Activated CD4-positive, alpha-beta T cell treated with anti-CD3 and anti-CD28 coated beads for 36 hours (primary cell): ENCODE measurements at regions not wholly inside any gene's neighbourhood (a gene's known extent, or its start where the extent isn't known, plus 50 kb on each side); places are given as distances from the start of the nearest gene placed in this dataset.
"Not testable (repeated sequence)": the region's sequence is repeated elsewhere in the genome, so short reads cannot be mapped to it uniquely, and the experiment has no call there.

Source experiments
- ATAC-seq: fragments of 200-7000 bp; cut with Tn5 transposase; one replicate; pipeline ENCODE4 v1.10.0; 2021; ENCODE audit warnings: mild to moderate bottlenecking, moderate library complexity
- CTCF ChIA-PET: fragments of 350-600 bp; sonication (Branson Sonifier 250); formaldehyde crosslinking; loops from one replicate; lab custom pipeline; 2021; ENCODE audit warnings: antibody characterized with exemption; lab: Charles Lee
- POLR2A ChIA-PET: fragments of 350-600 bp; sonication (Branson Sonifier 250); formaldehyde crosslinking; loops from one replicate; lab custom pipeline; 2021; ENCODE audit warnings: antibody characterized with exemption, inconsistent platforms; lab: Charles Lee
- DNase-seq: peaks from one replicate; pipeline ENCODE4 v3.0.0-alpha.2; 2020
- H3K27ac Mint-ChIP-seq: one replicate; pipeline ENCODE4 v1.8.0; 2021; ENCODE audit warnings: mixed read lengths
- H3K27me3 Mint-ChIP-seq: one replicate; pipeline ENCODE4 v1.8.0; 2021; ENCODE audit warnings: mixed read lengths
- H3K36me3 Mint-ChIP-seq: one replicate; pipeline ENCODE4 v1.8.0; 2021; ENCODE audit warnings: low read depth, mixed read lengths
- H3K4me1 Mint-ChIP-seq: one replicate; pipeline ENCODE4 v1.8.0; 2021; ENCODE audit warnings: mixed read lengths
- H3K4me3 Mint-ChIP-seq: one replicate; pipeline ENCODE4 v1.8.0; 2021; ENCODE audit warnings: mild to moderate bottlenecking, moderate library complexity, mixed read lengths
- H3K9me3 Mint-ChIP-seq: one replicate; pipeline ENCODE4 v1.8.0; 2021; ENCODE audit warnings: low read depth, mixed read lengths
- intact Hi-C, 2 experiments: fragments of 100-400 bp; cut with DNase I in 1 of 2; cut with micrococcal nuclease in 1 of 2; formaldehyde crosslinking; loops; one replicate each; pipeline versions ENCODE4 v1.14.2 to v1.15.1; 2022 to 2024; cut with DNase I, micrococcal nuclease

DNA sequence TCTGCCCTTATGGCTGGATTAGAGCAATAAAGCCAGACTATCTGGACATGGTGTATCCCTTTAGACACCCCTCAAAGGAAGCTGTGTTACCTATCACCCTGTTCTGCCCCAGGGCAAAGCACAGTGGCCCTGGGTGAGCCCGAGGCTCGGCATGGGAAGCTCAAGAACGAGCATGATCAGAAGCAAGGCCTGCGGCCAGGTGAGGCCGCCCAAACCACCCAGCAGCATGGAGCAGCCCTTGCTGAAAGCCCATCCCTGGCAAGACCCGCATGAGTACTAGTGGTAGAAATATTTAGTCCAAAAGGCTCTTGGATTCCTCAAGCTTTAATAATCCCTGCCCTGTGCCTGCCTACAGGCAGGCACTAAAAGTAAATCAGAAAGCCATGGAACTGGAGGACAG lies 261.1 kb downstream of the MEX3B start:
- CTCF ChIA-PET: no interaction called here
- DNase-seq: no peak
- H3K27me3 Mint-ChIP-seq: peaks cover 11% of the 10 kb centered on the region
- POLR2A ChIA-PET: no interaction called here
- ATAC-seq: no peak
- no peaks in the 10 kb centered on the region for H3K4me1 Mint-ChIP-seq
- intact Hi-C loops: no loop called here
- H3K36me3 Mint-ChIP-seq: no peaks in the 10 kb centered on the region
- no peak overlapping the region for H3K27ac Mint-ChIP-seq
- no peaks in the 10 kb centered on the region for H3K9me3 Mint-ChIP-seq
- no peak overlapping the region for H3K4me3 Mint-ChIP-seq

DNA sequence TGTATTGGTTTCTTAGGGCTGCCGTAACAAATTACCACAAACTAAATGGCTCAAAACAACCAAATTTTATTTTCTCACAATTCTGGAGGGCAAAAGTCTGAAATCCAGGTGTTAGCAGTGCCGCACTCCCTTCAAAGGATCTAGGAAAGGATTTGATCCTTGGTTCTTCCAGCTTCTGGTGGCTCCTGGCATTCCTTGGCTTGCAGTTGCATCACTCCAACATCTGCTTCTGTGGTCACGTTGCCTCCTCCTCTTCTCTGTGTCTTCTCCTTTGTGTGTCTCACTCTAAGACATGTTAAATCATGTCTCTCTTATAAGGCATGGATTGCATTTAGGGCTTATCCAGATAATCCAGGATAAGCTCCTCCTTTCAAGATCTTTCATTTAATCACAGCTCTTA lies 262.2 kb downstream of the MEX3B start:
- ChIA-PET CTCF (interaction anchor here (0.6 kb wide), 1 partner anchor 28 kb away, joined by 3 read pairs; no protein-coding TSS in a partner anchor), POLR2A (no interaction called here)
- H3K9me3 Mint-ChIP-seq: no peaks in the 10 kb centered on the region

DNA sequence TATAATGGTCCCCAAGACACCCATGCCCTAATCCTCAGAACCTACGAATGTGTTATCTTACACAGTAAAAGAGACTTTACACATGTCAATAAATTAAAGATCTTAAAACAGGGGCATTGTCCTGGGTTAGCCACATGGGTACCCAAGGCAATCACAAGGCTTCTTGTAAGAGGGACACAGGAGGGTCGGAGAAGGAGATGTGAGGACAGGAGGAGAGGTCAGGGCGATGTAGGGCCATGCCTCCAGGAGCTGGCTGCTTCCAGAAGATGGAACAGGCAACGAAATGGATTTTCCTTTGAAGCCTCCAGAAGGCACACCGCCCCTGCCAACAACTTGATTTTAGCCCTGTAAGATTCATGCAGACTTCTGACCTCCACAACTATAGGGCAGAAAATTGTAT lies 262.7 kb downstream of the MEX3B start:
- ChIA-PET CTCF (interaction anchor here (0.6 kb wide), 1 partner anchor 29 kb away, joined by 3 read pairs; no protein-coding TSS in a partner anchor), POLR2A (interaction anchor here (0.6 kb wide), 1 partner anchor 298 kb away, joined by 3 read pairs; no protein-coding TSS in a partner anchor)
- no peaks in the 10 kb centered on the region for H3K4me1 Mint-ChIP-seq
- no peaks in the 10 kb centered on the region for H3K36me3 Mint-ChIP-seq
- intact Hi-C loops: no loop called here
- DNase-seq (no peak), ATAC-seq (no peak)
- peaks cover 9% of the 10 kb centered on the region for H3K27me3 Mint-ChIP-seq
- no peaks in the 10 kb centered on the region for H3K9me3 Mint-ChIP-seq
- no peak overlapping the region for H3K4me3 Mint-ChIP-seq
- H3K27ac Mint-ChIP-seq: no peak overlapping the region

More for the DNA sequence above, 262.2 kb downstream of the MEX3B start:
- no peak overlapping the region for H3K4me3 Mint-ChIP-seq
- intact Hi-C loops: no loop called here
- no peak for ATAC-seq
- H3K27ac Mint-ChIP-seq: no peak overlapping the region
- no peak for DNase-seq
- H3K36me3 Mint-ChIP-seq: no peaks in the 10 kb centered on the region
- no peaks in the 10 kb centered on the region for H3K4me1 Mint-ChIP-seq
- H3K27me3 Mint-ChIP-seq: peaks cover 9% of the 10 kb centered on the region

DNA sequence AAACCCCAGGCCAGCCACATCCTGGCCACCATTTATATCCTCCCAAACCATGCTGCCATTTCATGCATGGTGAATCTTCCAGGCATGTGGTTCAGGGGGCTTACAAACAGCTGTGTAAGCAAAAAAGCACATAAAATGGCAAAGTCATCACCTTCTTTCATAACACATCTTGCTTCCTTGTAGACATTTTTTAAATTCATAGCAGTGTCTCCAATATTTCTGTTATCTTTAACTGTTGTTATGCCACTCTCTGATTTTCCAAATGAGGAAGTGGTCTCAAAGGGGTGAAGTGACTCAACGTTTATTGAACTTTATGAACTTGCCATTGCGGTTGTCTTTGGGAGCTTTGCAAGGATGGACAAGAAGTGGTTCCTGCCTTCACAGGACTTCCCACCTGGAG lies 264.4 kb downstream of the MEX3B start:
- CTCF ChIA-PET: interaction anchor here (0.6 kb wide), 1 partner anchor 307 kb away, joined by 3 read pairs; no protein-coding TSS in a partner anchor

GRCh38 chr15:81780966-81781365 lies 264.9 kb downstream of the MEX3B start:
- ChIA-PET POLR2A (no interaction called here), CTCF (no interaction called here)
- DNase-seq (no peak), ATAC-seq (no peak)
- Mint-ChIP-seq H3K27ac (no peak overlapping the region), H3K9me3 (no peaks in the 10 kb centered on the region), H3K27me3 (peaks cover 11% of the 10 kb centered on the region), H3K4me3 (no peak overlapping the region), H3K36me3 (no peaks in the 10 kb centered on the region), H3K4me1 (peaks cover 3% of the 10 kb centered on the region)
- intact Hi-C loops: no loop called here

More for the DNA sequence above, 264.4 kb downstream of the MEX3B start:
- intact Hi-C loops: no loop called here
- no peaks in the 10 kb centered on the region for H3K9me3 Mint-ChIP-seq
- DNase-seq (no peak), ATAC-seq (no peak)
- peaks cover 11% of the 10 kb centered on the region for H3K27me3 Mint-ChIP-seq
- POLR2A ChIA-PET: no interaction called here
- no peaks in the 10 kb centered on the region for H3K36me3 Mint-ChIP-seq
- H3K27ac Mint-ChIP-seq: no peak overlapping the region
- H3K4me3 Mint-ChIP-seq: no peak overlapping the region
- H3K4me1 Mint-ChIP-seq: peaks cover 3% of the 10 kb centered on the region

- intact Hi-C loops: no loop called here
- Mint-ChIP-seq H3K4me1 (peaks cover 3% of the 10 kb centered on the region), H3K36me3 (no peaks in the 10 kb centered on the region), H3K4me3 (no peak overlapping the region), H3K27ac (no peak overlapping the region), H3K9me3 (no peaks in the 10 kb centered on the region), H3K27me3 (peaks cover 11% of the 10 kb centered on the region)
- DNase-seq: no peak
- ATAC-seq: no peak
- CTCF ChIA-PET: no interaction called here
- POLR2A ChIA-PET: no interaction called here
Measured at GRCh38 chr15:81779181-81779580, 266.6 kb downstream of the MEX3B start.

- H3K27ac Mint-ChIP-seq: no peak overlapping the region
- intact Hi-C loops: no loop called here
- H3K4me3 Mint-ChIP-seq: no peak overlapping the region
- POLR2A ChIA-PET: no interaction called here
- CTCF ChIA-PET: no interaction called here
- no peaks in the 10 kb centered on the region for H3K9me3 Mint-ChIP-seq
- ATAC-seq: no peak
- H3K4me1 Mint-ChIP-seq: peaks cover 3% of the 10 kb centered on the region
- H3K27me3 Mint-ChIP-seq: peaks cover 13% of the 10 kb centered on the region
- H3K36me3 Mint-ChIP-seq: no peaks in the 10 kb centered on the region
- no peak for DNase-seq
Measured at GRCh38 chr15:81777546-81777945, 268.3 kb downstream of the MEX3B start.

DNA sequence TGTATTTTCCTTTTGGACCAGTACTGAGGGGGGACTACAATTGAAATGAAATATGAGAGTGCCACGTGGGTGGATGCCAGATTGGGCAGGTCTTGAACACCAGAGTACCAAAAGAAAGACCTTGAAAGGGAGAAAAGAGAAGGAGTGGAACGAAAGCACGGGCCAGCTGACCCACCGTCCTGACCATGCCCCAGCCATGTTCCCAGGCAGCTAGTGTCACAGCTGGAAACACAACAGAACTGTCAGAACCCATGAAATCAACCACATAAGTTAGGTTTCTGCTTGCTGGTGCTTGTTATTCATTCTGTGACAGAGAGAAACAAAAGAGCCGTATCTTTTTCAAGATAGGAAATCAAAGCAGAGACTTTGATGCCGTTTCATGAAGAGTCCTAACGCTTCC lies 268.8 kb downstream of the MEX3B start:
- intact Hi-C loops: no loop called here
- DNase-seq: no peak
- ChIA-PET POLR2A (no interaction called here), CTCF (no interaction called here)
- peaks cover 3% of the 10 kb centered on the region for H3K4me1 Mint-ChIP-seq
- peaks cover 13% of the 10 kb centered on the region for H3K27me3 Mint-ChIP-seq
- no peak overlapping the region for H3K4me3 Mint-ChIP-seq
- no peaks in the 10 kb centered on the region for H3K9me3 Mint-ChIP-seq
- H3K36me3 Mint-ChIP-seq: no peaks in the 10 kb centered on the region
- no peak overlapping the region for H3K27ac Mint-ChIP-seq
- no peak for ATAC-seq

DNA sequence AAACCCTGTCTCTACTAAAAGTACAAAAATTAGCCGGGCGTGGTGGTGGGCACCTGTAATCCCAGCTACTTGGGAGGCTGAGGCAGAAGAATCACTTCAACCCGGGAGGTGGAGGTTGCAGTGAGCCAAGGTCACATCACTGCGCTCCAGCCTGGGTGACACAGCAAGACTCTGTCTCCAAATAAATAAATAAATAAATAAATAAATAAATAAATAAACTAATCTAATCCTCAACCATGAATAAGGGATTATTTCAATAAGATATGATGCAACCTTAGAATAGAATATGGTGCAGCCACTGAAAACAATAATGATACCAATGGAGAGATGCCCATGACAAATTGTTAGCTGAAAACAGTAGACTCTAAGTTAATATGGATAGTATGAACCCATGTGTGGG lies 270.0 kb downstream of the MEX3B start:
- H3K9me3 Mint-ChIP-seq, intact Hi-C loops, H3K4me3 Mint-ChIP-seq, POLR2A ChIA-PET, DNase-seq, CTCF ChIA-PET, H3K27me3 Mint-ChIP-seq, H3K4me1 Mint-ChIP-seq, H3K27ac Mint-ChIP-seq, H3K36me3 Mint-ChIP-seq, ATAC-seq: not testable (repeated sequence)

GRCh38 chr15:81774309-81774708 lies 271.5 kb downstream of the MEX3B start:
- POLR2A ChIA-PET: no interaction called here

GRCh38 chr15:81768773-81769172 lies 277.0 kb downstream of the MEX3B start:
- POLR2A ChIA-PET: no interaction called here
- H3K9me3 Mint-ChIP-seq: no peaks in the 10 kb centered on the region
- peaks cover 3% of the 10 kb centered on the region for H3K27me3 Mint-ChIP-seq
- CTCF ChIA-PET: interaction anchor here (0.7 kb wide), 1 partner anchor 300 kb away, joined by 3 read pairs; no protein-coding TSS in a partner anchor
- DNase-seq (no peak), ATAC-seq (no peak)
- H3K4me1 Mint-ChIP-seq: no peaks in the 10 kb centered on the region
- intact Hi-C loops: no loop called here
- H3K36me3 Mint-ChIP-seq: no peaks in the 10 kb centered on the region
- no peak overlapping the region for H3K4me3 Mint-ChIP-seq
- H3K27ac Mint-ChIP-seq: no peak overlapping the region

More at GRCh38 chr15:81774309-81774708, 271.5 kb downstream of the MEX3B start:
- Mint-ChIP-seq H3K4me1 (peaks cover 3% of the 10 kb centered on the region), H3K4me3 (no peak overlapping the region), H3K36me3 (no peaks in the 10 kb centered on the region), H3K27ac (no peak overlapping the region), H3K27me3 (peaks cover 11% of the 10 kb centered on the region), H3K9me3 (no peaks in the 10 kb centered on the region)
- DNase-seq: no peak
- ATAC-seq: no peak
- CTCF ChIA-PET: no interaction called here
- intact Hi-C loops: no loop called here

- H3K4me1 Mint-ChIP-seq: no peaks in the 10 kb centered on the region
- H3K27me3 Mint-ChIP-seq: peaks cover 3% of the 10 kb centered on the region
- ChIA-PET POLR2A (no interaction called here), CTCF (no interaction called here)
- H3K36me3 Mint-ChIP-seq: no peaks in the 10 kb centered on the region
- DNase-seq (no peak), ATAC-seq (no peak)
- intact Hi-C loops: no loop called here
- no peak overlapping the region for H3K27ac Mint-ChIP-seq
- H3K9me3 Mint-ChIP-seq: no peaks in the 10 kb centered on the region
- H3K4me3 Mint-ChIP-seq: no peak overlapping the region
Measured at GRCh38 chr15:81766829-81767475, 278.9 kb downstream of the MEX3B start.
